ENCODE measurements at regions not wholly inside any gene's neighbourhood (a gene's known extent, or its start where the extent isn't known, plus 50 kb on each side); places are given as distances from the start of the nearest gene placed in this dataset.

DNA sequence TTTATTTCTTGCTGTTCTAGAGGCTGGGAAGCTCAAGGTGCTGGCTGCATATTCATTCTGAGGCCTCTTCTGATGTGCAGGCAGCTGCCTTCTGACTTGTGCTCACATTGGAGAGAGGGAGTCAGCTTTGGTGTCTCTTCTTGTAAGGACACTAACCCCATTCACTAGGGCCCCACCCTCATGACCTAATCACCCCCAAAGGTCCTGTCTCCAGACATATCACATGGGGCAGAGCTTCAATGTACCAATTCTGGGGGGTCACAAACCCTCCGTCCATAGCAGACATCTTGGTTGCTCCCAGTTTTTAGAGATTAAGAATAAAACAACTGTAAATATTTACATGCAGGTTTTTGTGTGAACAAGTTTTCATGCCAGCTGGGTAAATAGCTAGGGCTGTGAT is 109.1 kb downstream of the RTP5 start:
- no peak for TF ChIP-seq TARDBP (IDR thresholded peaks at IDR 0.05)
- no peak for TF ChIP-seq ELF4 (IDR thresholded peaks at IDR 0.05)
- no peak for TF ChIP-seq BHLHE40 (IDR thresholded peaks at IDR 0.05; ENCODE audit: borderline replicate concordance)
- TF ChIP-seq SP1 (IDR thresholded peaks at IDR 0.05), result no peak
- TF ChIP-seq ZNF384 (IDR thresholded peaks at IDR 0.05), result no peak
- TF ChIP-seq HDGF (IDR thresholded peaks at IDR 0.05; ENCODE audit: borderline replicate concordance), result no peak
- no peak for TF ChIP-seq PKNOX1 (IDR thresholded peaks at IDR 0.05)
- TF ChIP-seq LEF1 (IDR thresholded peaks at IDR 0.05; ENCODE audit: borderline replicate concordance), result no peak
- no peak for TF ChIP-seq SUZ12 (IDR thresholded peaks at IDR 0.05)
- no peak for TF ChIP-seq FOXK2 (IDR thresholded peaks at IDR 0.05)

Data from HEK293T (cell line).